ENCODE measurements at regions not wholly inside any gene's neighbourhood (a gene's known extent, or its start where the extent isn't known, plus 50 kb on each side); places are given as distances from the start of the nearest gene placed in this dataset.
"Not testable (repeated sequence)": the region's sequence is repeated elsewhere in the genome, so short reads cannot be mapped to it uniquely, and the experiment has no call there.

DNA sequence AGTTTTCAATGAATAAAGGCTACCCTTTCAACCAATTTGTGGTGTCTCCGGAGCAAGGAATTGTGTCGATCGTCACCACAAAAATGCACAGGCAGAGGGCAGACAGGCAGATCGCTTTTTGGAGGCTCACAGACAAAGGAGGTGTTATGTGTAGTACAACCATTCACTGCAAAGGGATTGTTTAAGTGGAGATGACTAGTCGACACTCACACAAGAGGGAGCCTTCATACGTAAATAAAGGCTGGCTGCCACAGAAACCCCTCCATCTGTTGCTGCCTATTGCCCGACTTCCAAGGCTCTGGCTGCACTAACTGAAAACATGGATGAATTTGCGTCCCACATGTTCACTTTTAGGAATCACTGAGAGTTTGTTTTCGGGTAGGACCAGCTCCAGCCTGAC, 281.1 kb downstream of the NKX6-1 start:
- DNase-seq: no peak

DNA sequence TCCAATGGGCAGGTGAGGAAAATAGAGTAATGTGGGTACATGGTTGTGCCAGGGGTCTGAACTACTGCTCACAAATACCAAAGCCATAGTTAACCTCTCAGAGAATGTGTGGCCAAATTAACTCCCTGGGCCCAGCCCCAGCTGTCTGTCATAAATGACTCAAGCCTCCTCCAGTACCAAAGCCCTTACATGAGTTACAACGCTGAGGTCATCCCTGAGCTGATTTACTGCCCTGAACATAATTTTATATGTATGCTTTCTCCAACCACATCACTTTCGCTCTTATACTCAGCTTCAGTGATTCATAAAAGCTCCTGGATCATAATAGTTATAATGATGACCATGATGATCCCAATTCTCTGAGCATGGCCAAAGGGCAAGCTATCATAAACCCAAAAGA, 283.9 kb downstream of the NKX6-1 start:
- DNase-seq: no peak

- not testable (repeated sequence) for DNase-seq
Measured at GRCh38 chr4:84206226-84206625, 292.9 kb downstream of the NKX6-1 start.

GRCh38 chr4:84189144-84189543, 309.9 kb downstream of the NKX6-1 start:
- DNase-seq: no peak

GRCh38 chr4:84179409-84179808, 319.7 kb downstream of the NKX6-1 start:
- DNase-seq: no peak

- DNase-seq: no peak
Measured at GRCh38 chr4:84177831-84178542, 321.1 kb downstream of the NKX6-1 start.

DNA sequence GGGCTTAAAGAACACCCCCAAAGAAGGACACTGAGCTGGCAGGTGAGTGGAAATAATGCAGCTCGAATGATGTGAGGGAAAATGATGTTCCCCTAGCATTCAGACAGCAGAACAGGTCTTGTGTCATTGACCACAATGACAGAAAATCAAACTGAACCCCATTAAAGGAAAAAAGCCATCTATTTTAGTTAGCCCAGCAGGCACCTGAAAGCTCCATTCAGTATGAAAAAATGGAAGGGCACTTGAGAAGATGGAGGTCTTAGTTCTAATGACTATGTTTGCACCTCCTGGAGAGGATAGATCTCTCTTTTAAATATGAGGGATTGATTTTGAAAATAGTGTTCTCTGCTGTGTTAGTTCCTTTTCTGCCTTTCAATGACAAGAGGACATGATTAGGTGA, 323.1 kb downstream of the NKX6-1 start:
- no peak for DNase-seq

- DNase-seq: no peak
Measured at GRCh38 chr4:84171871-84172270, 327.2 kb downstream of the NKX6-1 start.

GRCh38 chr4:84167564-84167963, 331.5 kb downstream of the NKX6-1 start:
- DNase-seq: no peak

DNA sequence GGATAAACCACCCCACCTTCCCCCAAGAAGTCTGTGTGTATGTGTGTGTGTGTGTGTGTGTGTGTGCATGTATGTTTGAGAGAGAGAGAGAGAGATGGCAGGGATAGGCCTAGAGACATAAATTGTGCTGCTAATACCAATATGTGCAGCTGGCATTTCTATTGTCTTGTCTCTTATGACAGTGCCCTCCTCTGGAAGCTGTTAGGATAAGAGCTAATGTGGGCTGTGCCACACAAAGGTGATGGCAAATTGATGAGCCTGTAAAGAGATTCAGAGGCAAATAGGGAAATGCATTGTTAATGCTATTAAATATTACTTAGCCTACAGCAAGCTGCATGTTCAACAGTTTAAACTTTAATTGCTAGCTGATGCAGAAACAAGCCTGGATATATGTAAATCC, 332.0 kb downstream of the NKX6-1 start:
- DNase-seq: no peak

GRCh38 chr4:84166486-84166885, 332.6 kb downstream of the NKX6-1 start:
- DNase-seq: no peak

- no peak for DNase-seq
Measured at GRCh38 chr4:84164201-84164600, 334.9 kb downstream of the NKX6-1 start.

- no peak for DNase-seq
Measured at GRCh38 chr4:84159762-84160161, 339.3 kb downstream of the NKX6-1 start.

GRCh38 chr4:84158670-84159069, 340.4 kb downstream of the NKX6-1 start:
- no peak for DNase-seq

DNA sequence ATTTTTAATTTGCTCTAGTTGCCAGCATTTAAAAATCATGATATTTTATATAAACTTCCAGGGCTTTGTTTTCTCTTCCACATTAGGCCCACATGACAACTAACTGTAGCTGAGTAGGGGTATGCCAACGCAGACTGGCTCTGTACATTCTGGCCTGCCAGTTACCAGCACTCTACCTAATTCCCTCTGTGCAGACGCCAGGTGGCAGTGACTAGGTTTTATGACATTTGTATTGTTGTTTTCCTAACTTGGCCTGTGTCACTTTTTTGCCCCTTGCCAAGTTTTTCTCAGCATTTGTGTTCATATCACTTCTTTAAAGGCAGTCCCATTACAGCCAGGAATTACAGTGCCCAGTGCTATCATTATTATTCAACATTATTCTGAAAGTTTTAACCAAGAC, 347.5 kb downstream of the NKX6-1 start:
- no peak for DNase-seq

GRCh38 chr4:84150177-84150576, 348.9 kb downstream of the NKX6-1 start:
- DNase-seq: no peak

GRCh38 chr4:84147831-84148230, 351.3 kb downstream of the NKX6-1 start:
- DNase-seq: no peak

GRCh38 chr4:84146300-84146959, 352.7 kb downstream of the NKX6-1 start:
- no peak for DNase-seq

DNA sequence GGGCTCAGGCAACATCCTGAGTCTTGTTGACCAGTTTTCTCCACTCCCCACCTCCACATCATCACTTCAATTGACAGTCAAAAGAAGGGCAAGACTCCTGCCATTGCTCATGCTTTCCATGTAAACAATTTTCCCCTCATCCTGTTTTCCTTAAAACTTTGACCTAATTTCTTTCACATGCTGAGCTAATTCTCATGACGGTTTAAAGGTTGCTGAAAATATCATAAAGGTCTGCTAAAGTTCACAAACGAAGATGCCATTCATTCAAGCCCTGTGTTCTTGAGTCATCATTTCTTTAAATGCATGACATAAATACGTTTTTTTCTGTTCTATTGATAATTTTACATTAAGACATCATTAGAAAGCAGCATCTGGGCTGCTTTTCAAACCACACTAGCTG, 353.9 kb downstream of the NKX6-1 start:
- no peak for DNase-seq

GRCh38 chr4:84126911-84127310, 372.2 kb downstream of the NKX6-1 start:
- not testable (repeated sequence) for DNase-seq

GRCh38 chr4:84126061-84126787, 372.9 kb downstream of the NKX6-1 start:
- DNase-seq: no peak

DNA sequence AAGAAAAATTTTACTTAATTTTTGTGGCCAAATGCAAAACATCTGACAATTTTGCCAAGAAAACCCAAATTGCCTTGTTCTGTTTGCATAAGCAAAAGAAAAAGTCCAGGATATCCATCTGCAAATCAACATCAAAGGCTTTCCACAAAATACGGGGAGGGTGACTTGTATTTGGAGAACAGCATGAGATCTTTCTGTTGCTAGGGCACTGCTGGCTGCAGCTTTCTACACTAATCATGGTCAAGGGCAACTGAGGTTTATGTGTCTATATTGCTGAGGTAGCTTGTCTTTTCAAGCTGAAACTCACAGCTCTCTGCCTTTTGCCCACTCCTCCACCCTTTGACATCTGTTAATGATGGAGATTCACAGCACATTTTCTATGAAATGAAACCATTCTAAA, 389.1 kb downstream of the NKX6-1 start:
- DNase-seq: no peak

DNA sequence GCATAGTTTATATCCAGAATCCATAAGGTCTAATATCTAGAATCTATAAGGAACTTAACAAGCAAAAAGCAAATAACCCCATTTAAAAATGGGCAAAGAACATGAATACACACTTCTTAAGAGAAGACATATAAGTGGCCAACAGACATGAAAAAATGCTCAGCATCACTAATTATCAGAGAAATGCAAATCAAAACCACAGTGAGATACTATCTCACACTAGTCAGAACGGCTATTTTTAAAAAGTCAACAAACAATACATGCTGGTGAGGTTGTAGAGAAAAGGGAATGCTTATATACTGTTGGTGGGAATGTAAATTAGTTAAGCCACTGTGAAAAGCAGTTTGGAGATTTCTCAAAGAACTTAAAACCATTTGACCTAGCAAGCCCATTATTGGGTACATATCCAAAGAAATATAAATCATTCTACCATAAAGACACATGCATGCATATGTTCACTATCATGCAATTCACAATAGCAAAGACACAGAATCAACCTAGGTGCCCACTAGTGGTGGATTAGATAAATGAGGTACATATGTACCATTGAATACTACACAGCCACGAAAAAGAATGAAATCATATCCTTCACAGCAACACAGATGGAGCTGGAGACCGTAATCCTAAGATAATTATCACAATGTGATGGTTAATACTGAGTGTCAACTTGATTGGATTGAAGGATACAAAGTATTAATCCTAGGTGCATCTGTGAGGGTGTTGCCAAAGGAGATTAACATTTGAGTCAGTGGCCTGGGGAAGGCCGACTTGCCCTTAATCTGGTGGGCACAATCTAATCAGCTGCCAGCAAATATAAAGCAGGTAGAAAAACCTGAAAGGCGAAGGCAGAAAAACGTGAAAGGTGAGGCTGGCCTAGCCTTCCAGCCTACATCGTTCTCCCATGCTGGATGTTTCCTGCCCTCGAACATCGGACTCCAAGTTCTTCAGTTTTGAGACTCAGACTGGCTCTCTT, 397.2 kb downstream of the NKX6-1 start:
- not testable (repeated sequence) for DNase-seq
